Tibial nerve (tissue), 4 donors: ENCODE measurements at regions not wholly inside any gene's neighbourhood (a gene's known extent, or its start where the extent isn't known, plus 50 kb on each side); places are given as distances from the start of the nearest gene placed in this dataset.

Experiments
- DNase-seq, 2 donors: peaks; one replicate each; pipeline ENCODE4 v3.0.0-alpha.2; 2019; ENCODE audit warnings: low spot score in 2 of 2
- H3K27ac ChIP-seq, 4 donors: fragments of 200-600 bp; sonication (generic) in 3 of 4; one replicate each; pipeline ENCODE4 v1.5.1; 2017 to 2019; ENCODE audit warnings: mild to moderate bottlenecking in 1 of 4
- H3K27me3 ChIP-seq, 2 donors: fragments of 200-600 bp; sonication (generic) in 1 of 2; one replicate each; pipeline versions ENCODE4 v1.5.1 to v1.6.0; 2017 to 2019
- H3K36me3 ChIP-seq, 3 donors: fragments of 200-600 bp; sonication (generic); one replicate each; pipeline ENCODE4 v1.5.1; 2018 to 2019
- H3K4me1 ChIP-seq, 4 donors: fragments of 200-600 bp; sonication (generic) in 3 of 4; one replicate each; pipeline ENCODE4 v1.5.1; 2017 to 2019
- H3K4me3 ChIP-seq, 4 donors: fragments of 200-600 bp; sonication (generic) in 3 of 4; one replicate each; pipeline ENCODE4 v1.5.1; 2017 to 2019; ENCODE audit warnings: mild to moderate bottlenecking in 1 of 4, moderate library complexity in 1 of 4
- H3K9me3 ChIP-seq, 4 donors: fragments of 200-600 bp; sonication (generic) in 3 of 4; one replicate each; pipeline ENCODE4 v1.5.1; 2017 to 2019
- EP300 ChIP-seq, 2 donors: sonication (generic); formaldehyde crosslinking; IDR thresholded peaks; one replicate each; pipeline ENCODE4 v1.6.1; 2017; ENCODE audit warnings: antibody characterized with exemption in 2 of 2, mild to moderate bottlenecking in 1 of 2
- POLR2A ChIP-seq, 2 donors: fragments of 450-650 bp; IDR thresholded peaks; one replicate each; pipeline ENCODE4 v1.6.1; 2017; ENCODE audit warnings: antibody characterized with exemption in 2 of 2, mild to moderate bottlenecking in 2 of 2, moderate library complexity in 2 of 2
- WGBS, 2 donors: methylation state at CpG; one replicate each; pipeline ENCODE4 v1.1.5; 2018; 5-methylcytosine and 5-hydroxymethylcytosine counted together
- TF ChIP-seq, protein P1 (sequence below), 5 experiments: fragments of 200-600 bp in 3 of 5; fragments of 450-650 bp in 2 of 5; sonication (generic) in 3 of 5; IDR thresholded peaks; one replicate each; pipeline ENCODE4 v1.5.1; 2016 to 2019; ENCODE audit warnings: antibody characterized with exemption in 5 of 5, mild to moderate bottlenecking in 3 of 5, moderate library complexity in 2 of 5

DNA sequence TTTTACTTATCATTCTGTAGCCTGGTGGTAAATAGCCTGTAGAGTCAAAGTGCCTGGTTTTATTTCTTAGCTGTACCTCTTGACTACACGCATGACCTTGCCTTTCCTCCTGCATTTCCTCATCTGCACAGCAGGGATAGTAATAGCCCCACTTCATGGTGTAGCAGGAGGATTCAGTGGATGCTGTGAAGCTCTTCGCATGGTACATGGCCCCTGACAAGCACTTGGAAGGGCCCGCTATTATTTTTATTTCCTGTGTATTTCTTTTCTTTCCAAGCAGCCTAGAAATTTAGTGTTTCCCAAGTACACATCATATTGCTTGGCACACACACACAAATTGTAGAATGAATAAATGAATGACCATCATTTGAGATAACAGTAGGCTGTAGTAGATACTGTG lies 547.2 kb downstream of the CDH26 start:
- 32 to 75% methylated on average over 3 of the region's 3 CpGs for WGBS, 2 donors
- H3K4me3 ChIP-seq = no peak overlapping the region

DNA sequence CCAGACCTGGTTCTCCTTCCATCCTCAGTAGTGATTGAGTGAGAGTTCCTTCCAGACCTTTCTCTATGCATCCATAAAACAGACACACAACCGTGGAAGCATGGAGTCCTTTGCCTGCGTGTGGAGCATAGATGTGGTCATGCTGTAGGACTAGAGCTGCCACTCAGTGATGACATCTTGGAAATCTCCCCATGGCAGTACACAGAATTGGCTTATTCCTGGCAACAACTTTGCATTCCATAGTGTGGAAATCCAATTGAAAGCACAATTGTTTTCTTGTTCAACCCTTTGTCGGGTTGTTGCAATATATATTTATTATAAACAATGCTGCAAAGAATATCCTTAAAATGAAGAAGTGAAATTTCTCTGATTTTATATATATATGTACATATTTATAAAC lies 547.8 kb downstream of the CDH26 start:
- Histone ChIP-seq H3K27me3 (no peaks in the 10 kb centered on the region), H3K9me3 (no peaks in the 10 kb centered on the region), H3K4me1 (no peaks in the 10 kb centered on the region), H3K27ac (no peak overlapping the region), H3K4me3 (no peak overlapping the region), H3K36me3 (no peaks in the 10 kb centered on the region)
- no peak for DNase-seq
- TF ChIP-seq, protein P1, sequence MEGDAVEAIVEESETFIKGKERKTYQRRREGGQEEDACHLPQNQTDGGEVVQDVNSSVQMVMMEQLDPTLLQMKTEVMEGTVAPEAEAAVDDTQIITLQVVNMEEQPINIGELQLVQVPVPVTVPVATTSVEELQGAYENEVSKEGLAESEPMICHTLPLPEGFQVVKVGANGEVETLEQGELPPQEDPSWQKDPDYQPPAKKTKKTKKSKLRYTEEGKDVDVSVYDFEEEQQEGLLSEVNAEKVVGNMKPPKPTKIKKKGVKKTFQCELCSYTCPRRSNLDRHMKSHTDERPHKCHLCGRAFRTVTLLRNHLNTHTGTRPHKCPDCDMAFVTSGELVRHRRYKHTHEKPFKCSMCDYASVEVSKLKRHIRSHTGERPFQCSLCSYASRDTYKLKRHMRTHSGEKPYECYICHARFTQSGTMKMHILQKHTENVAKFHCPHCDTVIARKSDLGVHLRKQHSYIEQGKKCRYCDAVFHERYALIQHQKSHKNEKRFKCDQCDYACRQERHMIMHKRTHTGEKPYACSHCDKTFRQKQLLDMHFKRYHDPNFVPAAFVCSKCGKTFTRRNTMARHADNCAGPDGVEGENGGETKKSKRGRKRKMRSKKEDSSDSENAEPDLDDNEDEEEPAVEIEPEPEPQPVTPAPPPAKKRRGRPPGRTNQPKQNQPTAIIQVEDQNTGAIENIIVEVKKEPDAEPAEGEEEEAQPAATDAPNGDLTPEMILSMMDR (IDR thresholded peaks at IDR 0.05) = no peak
- TF ChIP-seq POLR2A (IDR thresholded peaks at IDR 0.05) (no peak), EP300 (IDR thresholded peaks at IDR 0.05) (no peak)
- whole genome bisulfite sequencing, 2 donors = 43 to 57% methylated on average over 3 of the region's 3 CpGs

More for the DNA sequence above, 547.2 kb downstream of the CDH26 start:
- Histone ChIP-seq H3K36me3 (no peaks in the 10 kb centered on the region), H3K9me3 (no peaks in the 10 kb centered on the region), H3K27ac (no peak overlapping the region), H3K27me3 (no peaks in the 10 kb centered on the region), H3K4me1 (no peaks in the 10 kb centered on the region)
- TF ChIP-seq POLR2A (IDR thresholded peaks at IDR 0.05) = no peak
- TF ChIP-seq EP300 (IDR thresholded peaks at IDR 0.05) = no peak
- TF ChIP-seq, protein P1 (IDR thresholded peaks at IDR 0.05) = no peak
- DNase-seq = no peak

DNA sequence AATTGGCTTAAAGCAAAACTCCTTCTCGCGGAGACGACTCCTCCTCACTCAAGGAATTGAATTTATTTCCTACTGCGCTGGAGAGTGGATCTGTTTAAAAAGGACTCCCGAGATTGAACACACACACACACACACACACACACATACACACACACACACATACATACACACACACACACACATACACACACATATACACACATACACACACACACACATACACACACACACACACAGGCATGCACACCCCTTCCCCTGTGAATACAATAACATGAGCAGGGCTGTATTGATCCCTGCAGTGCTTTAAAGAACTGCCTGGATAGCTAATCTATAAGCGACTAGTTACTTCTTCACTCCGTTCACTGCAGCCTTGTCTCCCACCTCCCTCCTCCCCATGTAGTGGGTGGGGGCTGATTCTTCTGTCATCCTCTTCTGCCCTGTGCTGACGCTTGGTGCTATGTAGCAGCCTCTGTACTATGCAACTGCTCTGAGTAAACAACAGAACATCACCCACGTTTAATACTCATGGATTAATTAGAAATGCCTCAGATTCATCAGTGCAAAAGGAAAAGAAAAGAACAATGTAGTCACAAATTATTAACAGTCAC lies 549.0 kb downstream of the CDH26 start:
- no peaks in the 10 kb centered on the region for H3K36me3 ChIP-seq
- no peaks in the 10 kb centered on the region for H3K27me3 ChIP-seq
- no peaks in the 10 kb centered on the region for H3K4me1 ChIP-seq
- no peak overlapping the region for H3K4me3 ChIP-seq
- no peak for TF ChIP-seq EP300 (IDR thresholded peaks at IDR 0.05)
- TF ChIP-seq, protein P1 (IDR thresholded peaks at IDR 0.05) = no peak
- TF ChIP-seq POLR2A (IDR thresholded peaks at IDR 0.05) = no peak
- no peaks in the 10 kb centered on the region for H3K9me3 ChIP-seq
- H3K27ac ChIP-seq = no peak overlapping the region
- 51 to 65% methylated on average over 9 of the region's 9 CpGs for WGBS, 2 donors
- no peak for DNase-seq

DNA sequence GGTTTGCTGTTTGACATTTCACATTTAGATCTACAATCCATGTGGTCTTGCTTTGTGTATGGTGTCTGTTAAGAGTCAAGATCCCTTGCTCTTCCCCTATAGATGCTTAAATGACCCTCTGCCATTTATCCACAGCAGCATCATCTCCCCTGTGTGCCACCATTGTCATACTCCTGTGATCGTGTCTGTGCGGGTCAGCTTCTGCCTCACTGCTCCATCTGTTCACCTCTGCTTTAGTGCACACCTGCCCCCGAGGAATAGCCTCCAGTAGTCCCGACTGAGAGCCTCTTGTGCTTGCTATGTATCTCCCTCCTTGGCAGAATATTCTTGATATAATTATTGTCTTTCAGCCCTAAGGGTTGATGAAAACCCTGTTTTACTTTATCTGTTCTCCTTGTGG lies 551.2 kb downstream of the CDH26 start:
- TF ChIP-seq, protein P1 (IDR thresholded peaks at IDR 0.05) = no peak
- TF ChIP-seq EP300 (IDR thresholded peaks at IDR 0.05) (no peak), POLR2A (IDR thresholded peaks at IDR 0.05) (no peak)
- Histone ChIP-seq H3K4me3 (no peak overlapping the region), H3K9me3 (peaks cover 0 to 6% (median 0%) of the 10 kb centered on the region in 4 donors), H3K27me3 (no peaks in the 10 kb centered on the region), H3K27ac (no peak overlapping the region), H3K4me1 (no peaks in the 10 kb centered on the region), H3K36me3 (no peaks in the 10 kb centered on the region)
- DNase-seq = no peak
- 91 to 94% methylated on average over 4 of the region's 4 CpGs for WGBS, 2 donors

DNA sequence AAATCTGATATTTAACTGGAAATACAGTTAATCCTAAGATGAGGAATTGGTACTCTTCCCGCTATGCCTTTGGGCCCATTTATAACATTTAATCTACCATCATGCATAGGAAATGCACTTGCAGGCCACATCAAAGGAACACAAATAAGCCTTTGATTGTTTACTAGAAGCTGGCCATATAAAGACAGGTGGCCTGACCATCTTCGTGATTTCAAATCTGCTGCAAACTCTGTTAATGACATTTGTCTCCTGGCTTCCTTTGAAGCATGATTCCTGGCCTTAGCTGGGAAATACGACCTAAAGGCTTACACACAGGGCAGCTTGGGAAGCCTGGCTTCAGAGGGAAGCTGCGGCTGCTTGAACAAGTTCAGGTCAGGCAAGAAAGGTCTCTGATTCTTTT lies 552.1 kb downstream of the CDH26 start:
- Histone ChIP-seq H3K27me3 (no peaks in the 10 kb centered on the region), H3K4me3 (no peak overlapping the region), H3K27ac (no peak overlapping the region), H3K9me3 (peaks cover 0 to 6% (median 0%) of the 10 kb centered on the region in 4 donors), H3K36me3 (no peaks in the 10 kb centered on the region), H3K4me1 (no peaks in the 10 kb centered on the region)
- WGBS, 2 donors = 77 to 83% methylated on average over 4 of the region's 4 CpGs
- TF ChIP-seq, protein P1 (IDR thresholded peaks at IDR 0.05) = no peak
- no peak for TF ChIP-seq POLR2A (IDR thresholded peaks at IDR 0.05)
- no peak for TF ChIP-seq EP300 (IDR thresholded peaks at IDR 0.05)
- DNase-seq = no peak
